ENCODE measurements at regions not wholly inside any gene's neighbourhood (a gene's known extent, or its start where the extent isn't known, plus 50 kb on each side); places are given as distances from the start of the nearest gene placed in this dataset.

DNA sequence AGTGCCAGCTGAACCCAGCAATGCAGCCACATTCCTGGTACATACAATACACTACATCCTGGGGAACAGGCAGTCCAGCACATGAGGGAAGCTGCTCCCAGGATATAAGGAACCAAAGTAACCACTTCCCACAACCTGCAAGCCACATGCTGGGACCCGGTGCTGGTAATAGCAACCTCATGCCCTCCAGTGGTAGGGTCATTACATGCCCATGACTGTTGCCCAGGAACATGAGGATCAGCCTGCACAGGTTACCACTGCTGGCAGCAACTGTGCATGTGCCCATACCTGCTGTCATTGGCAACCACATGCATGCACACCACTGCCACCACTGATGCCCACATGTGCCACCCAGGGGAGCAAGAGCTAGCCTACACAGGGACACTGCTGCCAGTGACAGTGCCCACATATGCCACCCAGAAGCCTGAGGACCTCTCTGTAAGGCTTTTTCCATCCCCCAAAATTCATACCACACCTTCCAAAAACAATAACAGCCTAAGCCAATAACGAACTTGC lies 1982.5 kb downstream of the ARAP2 start:
- TF ChIP-seq SUZ12 (IDR thresholded peaks at IDR 0.05; ENCODE audit: extremely low read depth, insufficient read depth, insufficient read length): no peak
- TF ChIP-seq ZNF274 (IDR thresholded peaks at IDR 0.05; ENCODE audit: low read depth, low read length): no peak

Data from NT2/D1 (cell line).